H1 (cell line): ENCODE measurements at regions not wholly inside any gene's neighbourhood (a gene's known extent, or its start where the extent isn't known, plus 50 kb on each side); places are given as distances from the start of the nearest gene placed in this dataset.

Source experiments
- CTCF ChIP-seq, 3 experiments: IDR thresholded peaks; 1 replicate in 2 of 3; 2 replicates in 1 of 3; pipeline versions ENCODE4 v1.5.1 to v1.6.1; 2011; ENCODE audit warnings: low read length in 3 of 3, mild to moderate bottlenecking in 3 of 3, inconsistent platforms in 2 of 3, low read depth in 1 of 3, moderate library complexity in 1 of 3; ENCODE audit not compliant: insufficient read depth in 1 of 3; ENCODE audit errors: control extremely low read depth in 1 of 3
- NRF1 ChIP-seq: IDR thresholded peaks from 2 replicates; pipeline ENCODE4 v1.6.1; 2011; ENCODE audit warnings: mild to moderate bottlenecking, low read depth, low read length, improper control_type of control experiment

- TF ChIP-seq CTCF (IDR thresholded peaks at IDR 0.05; ENCODE audit: control extremely low read depth in 1 of 3, insufficient read depth in 1 of 3, low read depth in 1 of 3, low read length in 3 of 3) (no peak), NRF1 (no peak)
- TF ChIP-seq, all 59 proteins: peak for 0
Observed at GRCh38 chr5:67259548-67260215, 63.1 kb upstream of the CD180 start (continued).
